ENCODE measurements at regions not wholly inside any gene's neighbourhood (a gene's known extent, or its start where the extent isn't known, plus 50 kb on each side); places are given as distances from the start of the nearest gene placed in this dataset.

DNA sequence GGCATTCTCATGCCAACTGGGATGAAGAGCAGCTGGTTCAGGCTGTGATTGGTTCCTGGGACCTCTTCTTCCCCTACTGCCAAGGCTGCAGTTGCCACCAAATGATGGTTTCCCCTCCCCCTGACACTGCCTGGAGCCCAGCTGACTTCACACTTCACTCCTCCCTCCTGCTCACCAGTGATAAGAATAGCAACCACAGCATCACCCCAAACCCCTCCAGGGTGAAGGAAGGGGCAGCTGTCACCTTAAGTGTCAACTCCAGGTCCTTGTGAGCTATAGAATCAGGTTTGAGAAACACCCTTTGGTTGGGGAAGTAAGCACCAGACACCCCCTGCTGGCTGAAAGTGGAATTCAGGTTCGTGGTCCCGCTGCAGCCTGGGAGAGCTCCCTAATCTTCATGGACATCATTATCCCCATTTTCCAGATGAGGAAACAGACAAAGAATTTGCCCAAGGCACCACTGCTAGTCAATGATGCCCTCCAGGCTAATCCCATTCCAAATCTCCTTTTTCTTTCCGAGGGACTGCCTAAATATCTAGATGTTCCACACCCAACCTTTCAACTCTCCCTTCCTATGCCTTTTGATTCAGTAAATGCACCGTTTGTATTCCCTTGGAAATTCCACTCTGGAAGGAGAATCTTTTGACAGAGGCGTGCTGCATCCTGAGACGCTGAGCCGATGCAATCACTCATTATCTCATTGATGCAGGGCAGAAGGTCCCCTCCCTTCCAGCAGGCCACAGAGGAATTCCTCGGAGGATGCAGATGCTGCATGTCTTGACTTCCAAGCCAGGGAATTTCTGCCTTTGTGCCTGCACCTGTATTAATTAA, 50.6 kb upstream of the UQCRFS1 start:
- DNase-seq (ENCODE audit: low read depth) = peak; percentile 29

DNA sequence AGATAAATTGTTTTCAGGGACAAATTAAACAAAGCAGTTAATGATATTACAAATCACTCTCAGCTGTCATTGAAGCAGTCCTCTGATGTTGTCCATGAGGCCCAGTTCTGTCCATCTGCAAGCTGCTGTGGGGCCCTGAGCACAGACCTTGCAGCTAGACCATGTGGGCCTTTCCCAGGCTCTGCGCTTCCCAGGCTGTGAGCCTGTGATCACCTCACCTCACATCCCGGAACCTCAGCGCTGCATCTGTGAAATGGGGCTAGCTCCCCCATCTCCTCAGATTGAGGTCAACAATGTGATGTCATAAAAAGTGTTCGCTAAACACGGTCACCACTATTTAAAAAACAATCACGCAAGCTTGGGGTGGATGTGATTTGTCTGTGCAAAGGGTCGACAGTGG, 51.9 kb upstream of the UQCRFS1 start:
- no peak for DNase-seq (ENCODE audit: low read depth)

DNA sequence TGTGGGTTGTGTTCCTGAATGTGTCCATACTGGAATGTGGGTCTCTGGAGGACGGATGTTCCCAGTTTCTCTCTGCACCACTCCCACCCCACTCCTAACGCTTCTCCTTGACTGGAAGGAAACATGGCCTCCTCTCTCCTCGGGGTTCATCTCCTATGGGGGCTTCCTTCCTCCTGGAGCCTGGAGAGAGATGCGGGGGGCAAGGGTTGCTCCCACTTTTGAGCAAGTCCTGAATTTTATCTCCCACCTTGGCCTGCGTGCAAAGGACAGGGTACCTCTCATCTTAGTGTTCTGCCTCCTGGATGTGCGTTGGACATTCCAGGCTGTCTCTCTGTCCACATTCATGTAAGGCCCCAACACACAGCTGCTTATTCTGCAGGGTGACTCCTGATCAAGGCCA, 52.5 kb upstream of the UQCRFS1 start:
- no peak for DNase-seq (ENCODE audit: low read depth)

DNA sequence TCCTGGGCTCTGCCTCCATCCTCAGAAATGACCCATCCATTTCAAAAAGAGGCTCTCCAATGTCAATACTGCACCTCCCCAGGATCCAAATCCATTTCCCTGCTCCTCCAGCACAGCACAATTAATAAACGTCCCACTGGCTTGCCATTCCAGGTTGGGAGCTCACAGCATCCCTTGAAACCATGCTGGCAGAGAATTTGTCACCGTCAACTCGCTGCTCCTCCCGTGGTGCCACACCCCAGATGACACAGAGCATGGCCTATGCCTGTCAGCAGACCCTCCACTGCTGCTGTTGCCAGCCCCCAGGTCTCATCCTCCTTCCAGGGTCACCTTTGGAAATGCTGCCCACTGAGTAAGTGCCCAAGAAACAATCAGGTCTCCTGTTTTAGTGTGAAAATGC, 53.0 kb upstream of the UQCRFS1 start:
- no peak for DNase-seq (ENCODE audit: low read depth)

DNA sequence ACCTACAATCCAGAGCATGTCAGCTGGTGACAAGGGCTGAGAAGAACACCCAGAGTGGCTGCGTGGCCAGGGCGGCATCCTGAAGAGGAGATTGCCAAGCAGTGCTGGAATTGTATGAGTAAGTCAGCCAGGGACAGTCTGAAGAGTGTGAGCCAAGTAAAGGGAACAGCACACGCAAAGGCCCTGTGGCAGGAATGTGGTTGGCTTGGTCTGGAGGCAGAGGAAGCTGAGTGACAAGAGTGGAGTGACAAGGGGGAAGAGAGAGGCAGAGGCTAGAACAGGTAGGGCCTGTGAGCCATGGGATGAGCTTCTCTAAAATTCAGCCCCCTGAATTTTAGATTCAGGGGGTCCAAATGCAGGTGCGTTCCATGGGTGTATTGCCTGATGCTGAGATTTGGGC, 53.7 kb upstream of the UQCRFS1 start:
- DNase-seq (ENCODE audit: low read depth) = no peak

DNA sequence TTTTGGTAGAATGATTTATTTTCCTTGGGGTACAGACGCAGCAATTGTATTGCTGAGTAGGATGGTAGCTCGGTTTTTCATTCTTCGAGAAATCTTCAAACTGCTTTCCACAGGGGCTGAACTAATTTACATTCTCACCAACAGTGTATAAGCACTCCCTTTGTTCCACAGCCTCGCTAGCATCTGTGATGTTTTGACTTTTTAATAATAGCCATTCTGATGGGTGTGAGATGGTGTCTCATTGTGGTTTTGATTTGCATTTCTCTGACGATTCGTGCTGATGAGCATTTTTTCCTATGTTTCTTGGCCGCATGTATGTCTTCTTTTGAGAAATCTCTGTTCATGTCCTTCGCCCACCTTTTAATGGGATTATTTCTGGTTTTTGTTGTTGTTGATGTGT, 54.8 kb upstream of the UQCRFS1 start:
- DNase-seq (ENCODE audit: low read depth) = no peak

DNA sequence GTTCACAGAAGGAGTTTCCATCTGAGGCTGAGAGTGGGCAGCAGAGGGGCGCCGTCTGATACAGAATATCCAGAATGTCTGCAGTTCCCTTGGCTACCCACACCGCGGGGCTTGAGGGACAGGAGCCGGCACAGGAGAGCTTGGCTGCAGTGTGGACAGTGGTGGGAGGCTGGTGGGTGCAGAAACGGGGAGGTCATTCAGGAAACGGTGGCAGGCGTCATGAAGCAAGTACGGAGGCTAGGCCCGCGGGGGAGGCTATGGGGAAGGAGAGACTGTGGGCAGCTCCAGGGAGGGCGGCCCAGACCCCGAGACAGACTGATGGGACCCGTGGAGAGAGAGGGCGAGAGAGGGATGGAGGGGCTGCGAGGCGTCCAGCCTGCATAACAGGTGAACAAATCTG, 55.2 kb upstream of the UQCRFS1 start:
- no peak for DNase-seq (ENCODE audit: low read depth)

DNA sequence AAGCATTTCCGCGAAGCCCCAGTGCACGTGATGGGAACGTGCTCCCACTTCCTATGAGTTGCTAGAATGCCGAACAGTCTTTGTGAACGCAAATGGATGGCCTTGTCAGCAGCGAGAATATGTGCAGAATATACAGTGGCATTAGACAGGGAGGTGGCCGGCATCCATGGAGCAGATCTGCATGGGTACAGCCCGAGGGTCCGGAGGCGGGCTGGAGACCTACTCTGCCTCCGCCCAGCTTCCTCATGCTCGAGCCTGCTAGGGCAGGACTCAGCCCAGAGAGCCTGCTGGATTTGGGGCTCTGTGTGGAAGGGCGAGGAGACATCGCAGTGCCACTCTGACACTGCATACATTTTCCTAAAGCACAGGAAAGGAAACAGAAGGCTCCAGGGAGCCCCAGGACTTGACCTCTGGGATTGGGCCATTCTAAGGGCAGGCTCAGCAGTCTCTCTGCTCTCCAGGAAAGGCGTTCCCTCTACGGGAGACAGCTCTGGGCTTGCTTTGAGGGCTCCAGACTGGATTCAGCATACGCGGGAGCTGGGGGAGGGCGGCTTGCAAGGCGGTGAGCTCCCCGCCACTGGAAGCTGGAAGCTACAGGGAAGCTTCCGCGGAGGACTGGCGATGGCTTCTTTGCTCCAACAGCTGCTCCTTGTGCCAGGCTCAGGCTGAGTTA, 55.9 kb upstream of the UQCRFS1 start:
- no peak for DNase-seq (ENCODE audit: low read depth)

DNA sequence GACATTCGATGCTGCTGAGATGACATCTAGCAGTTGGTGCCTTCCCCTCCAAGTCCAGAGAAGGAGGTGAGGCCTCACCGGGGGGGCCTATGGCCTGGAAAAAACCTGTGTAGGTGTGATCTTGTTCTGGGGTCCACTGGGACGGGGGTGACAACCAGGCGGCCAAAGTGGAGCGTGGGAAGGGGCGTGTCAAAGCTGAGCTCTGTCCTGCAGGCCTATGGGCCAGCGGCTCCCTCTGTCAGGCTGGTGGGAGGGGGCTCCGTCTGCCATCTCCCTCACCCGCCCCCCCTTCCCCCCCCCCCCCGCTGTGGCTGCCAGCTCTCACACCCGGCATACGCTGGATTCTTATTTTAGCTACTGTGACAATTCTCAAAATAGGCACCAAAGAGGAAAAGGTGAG, 56.7 kb upstream of the UQCRFS1 start:
- no peak for DNase-seq (ENCODE audit: low read depth)

DNA sequence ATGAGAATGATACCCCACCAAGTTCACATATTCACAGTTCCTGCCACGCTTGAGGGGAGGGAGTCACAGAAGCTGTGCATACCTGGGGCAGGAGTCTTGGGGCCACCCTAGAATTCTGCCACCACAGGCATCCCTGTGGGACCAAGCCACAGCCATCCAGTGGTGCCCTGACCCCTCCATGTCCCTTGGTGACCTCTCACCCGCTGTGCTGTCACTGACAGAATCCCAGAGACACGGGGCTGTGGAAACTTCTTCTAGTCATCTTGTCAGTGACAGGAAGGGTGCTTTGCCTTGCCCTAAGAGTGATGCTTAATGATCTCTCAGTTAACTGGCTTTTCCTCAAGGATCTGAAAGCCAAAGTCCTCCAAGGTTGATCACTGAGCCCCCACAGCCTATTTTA, 58.4 kb upstream of the UQCRFS1 start:
- no peak for DNase-seq (ENCODE audit: low read depth)

DNA sequence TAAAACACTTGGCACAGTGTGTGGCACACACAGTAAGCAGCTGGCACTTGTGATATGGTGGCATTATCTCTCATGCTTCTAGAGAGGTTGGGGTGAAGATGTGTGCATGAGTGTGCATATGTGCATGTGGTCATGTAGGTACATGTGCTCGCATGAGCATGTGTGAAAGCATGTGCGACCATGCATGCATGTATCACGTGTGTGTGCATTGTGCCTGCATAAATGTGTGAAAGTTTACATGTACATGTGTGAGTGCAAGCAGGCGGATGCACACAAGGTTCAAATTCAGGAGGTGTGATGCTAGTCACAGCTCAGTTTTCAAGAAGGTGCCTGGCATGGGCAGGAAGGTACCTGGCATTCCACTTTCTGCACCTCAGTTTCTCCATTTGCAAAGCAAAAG, 59.0 kb upstream of the UQCRFS1 start:
- no peak for DNase-seq (ENCODE audit: low read depth)

DNA sequence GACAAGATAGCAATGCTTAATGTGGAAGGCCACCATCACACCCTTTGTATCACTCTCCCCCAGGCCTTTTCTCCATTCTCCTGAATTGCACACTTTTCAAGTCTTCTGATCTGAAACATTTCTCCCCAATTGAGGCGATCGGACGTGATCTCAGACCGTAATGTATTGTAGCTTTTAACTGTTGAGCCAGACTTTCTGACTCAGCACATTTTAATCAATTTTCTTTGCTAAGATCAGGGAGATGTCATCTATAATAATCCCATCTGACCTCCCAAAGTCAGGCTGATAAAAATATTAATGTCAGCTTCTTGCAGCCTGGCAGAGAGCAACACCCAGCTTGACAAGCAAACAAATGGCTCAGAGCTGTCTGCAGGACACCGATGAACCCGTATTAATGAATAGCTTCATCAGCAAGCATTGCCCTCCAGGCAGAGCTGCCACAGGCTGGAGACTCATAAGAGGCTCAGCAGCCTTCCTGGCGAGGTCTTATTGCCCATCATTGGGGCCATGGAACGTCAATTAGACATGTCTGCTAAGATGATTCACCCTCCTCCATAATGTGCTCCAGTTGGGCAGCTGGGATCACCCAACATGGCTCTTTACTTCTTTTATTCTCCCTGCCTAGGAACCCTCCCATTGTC, 60.2 kb upstream of the UQCRFS1 start:
- DNase-seq (ENCODE audit: low read depth) = no peak

DNA sequence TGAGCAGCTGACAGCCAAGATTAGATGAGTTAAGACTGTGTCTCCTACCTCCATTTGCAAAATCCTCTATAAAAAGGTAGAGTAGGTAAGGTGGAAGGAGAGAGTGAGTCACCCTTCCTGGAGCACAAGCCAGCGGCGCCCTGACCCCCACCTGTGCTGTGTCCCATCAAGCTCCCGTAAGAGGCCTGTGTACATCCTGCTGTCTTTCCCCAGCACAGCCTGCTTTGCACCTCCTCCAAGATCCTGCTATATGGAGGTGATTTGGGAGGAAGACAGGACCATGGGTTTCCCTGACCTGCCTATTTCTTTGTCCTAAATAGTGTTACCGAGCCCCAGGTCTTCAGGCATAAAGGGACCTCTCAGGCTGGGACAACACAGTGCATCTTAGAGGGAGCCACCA, 62.3 kb upstream of the UQCRFS1 start:
- no peak for DNase-seq (ENCODE audit: low read depth)

DNA sequence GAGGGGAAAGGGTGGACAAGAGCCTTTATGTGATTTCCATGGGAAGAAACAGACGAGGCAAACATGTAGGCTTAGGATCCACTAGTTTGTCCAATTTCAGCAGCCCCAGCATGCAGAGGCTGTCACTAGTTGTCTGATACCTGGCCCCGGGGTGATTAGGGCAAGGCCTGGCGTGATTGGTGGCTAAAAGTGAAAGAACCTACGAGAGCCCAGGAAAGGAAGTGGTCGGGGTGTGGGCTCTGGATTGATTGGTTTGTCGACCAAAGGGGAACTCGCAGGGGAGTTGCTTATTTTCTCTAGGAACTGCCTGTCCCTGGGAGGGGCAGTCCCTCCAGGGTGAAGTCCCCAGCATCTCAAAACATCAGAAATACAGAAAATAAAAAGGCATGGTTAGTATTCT, 64.2 kb upstream of the UQCRFS1 start:
- peak; percentile 9 for DNase-seq (ENCODE audit: low read depth)

DNA sequence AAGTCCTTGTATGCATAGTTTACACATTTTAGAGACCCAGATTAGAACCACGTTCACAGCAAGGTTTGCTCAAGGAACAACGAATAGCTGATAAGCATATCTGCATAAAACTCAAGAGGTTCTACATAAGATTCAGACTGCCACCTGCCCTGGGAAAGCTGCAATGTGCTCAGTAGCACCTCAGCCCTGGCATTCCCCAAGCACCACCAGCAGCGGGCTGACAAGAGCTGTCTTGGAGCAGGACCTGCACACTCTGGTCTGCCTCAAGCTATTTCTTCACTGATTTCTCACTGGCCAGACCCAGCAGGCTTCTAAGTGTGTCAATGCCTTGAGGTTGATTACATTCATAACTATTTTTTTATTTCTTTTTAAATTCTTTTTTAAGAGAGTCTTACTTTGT, 65.8 kb upstream of the UQCRFS1 start:
- no peak for DNase-seq (ENCODE audit: low read depth)

DNA sequence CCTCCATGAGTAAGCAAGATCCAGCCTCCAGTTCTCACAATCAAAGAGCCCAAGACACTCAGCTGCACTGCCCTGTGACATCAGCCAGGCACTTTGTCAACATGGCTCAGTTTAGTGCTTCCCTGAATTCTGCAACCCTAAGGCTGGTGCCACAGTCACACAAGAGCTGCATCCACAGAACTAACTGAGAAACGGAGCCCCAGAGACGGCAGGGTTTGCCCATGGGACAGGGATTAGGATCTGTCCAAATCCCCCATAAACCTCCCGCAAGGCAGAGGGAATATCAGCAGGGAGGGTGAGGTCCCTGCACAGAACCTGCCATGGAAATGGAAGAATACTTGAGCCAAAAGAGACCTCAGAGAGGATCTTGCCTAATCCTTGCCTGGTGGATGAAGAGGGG, 70.4 kb upstream of the UQCRFS1 start:
- DNase-seq (ENCODE audit: low read depth) = no peak

DNA sequence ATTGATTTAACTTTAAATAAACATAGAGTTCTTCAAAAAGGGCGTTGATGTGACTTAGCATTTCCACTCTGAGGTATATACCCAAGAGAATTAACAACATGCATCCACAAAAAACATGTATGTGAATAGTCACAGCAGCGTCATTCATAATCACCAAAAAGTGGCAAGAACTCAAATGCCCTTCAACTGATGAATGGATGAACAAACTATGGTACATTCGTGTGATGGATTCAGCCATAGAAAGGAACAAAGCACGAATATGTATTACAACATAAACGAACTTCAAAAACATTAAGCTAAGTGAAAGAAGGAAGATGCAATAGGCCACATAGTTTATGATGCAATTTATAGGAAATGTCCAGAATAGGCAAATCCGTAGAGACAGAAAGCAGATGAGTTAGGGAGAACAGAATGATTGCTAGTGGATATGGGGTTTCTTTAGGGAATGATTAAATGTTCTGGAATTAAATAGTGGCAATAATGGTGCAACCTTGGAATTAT, 72.3 kb upstream of the UQCRFS1 start:
- DNase-seq (ENCODE audit: low read depth) = no peak

DNA sequence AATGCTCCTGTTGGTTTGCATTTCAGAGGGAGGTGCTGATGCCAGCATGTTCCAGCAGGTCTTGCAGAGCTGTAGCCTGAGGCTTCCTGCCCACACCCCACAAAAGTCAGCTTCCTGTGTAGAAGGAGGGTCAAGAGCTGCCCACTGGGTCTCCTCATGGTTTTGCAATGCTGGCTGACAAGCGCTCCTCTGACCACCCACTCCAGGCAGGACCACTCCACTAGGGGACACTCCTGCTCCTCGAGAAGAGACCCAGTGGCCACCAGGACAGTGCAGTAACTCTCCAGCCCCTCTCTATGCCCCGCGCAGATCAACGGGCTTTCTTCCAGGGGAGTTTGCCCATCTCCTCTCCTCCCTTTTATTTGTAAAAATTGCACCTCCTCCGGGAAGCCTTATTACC, 72.9 kb upstream of the UQCRFS1 start:
- DNase-seq (ENCODE audit: low read depth) = no peak

DNA sequence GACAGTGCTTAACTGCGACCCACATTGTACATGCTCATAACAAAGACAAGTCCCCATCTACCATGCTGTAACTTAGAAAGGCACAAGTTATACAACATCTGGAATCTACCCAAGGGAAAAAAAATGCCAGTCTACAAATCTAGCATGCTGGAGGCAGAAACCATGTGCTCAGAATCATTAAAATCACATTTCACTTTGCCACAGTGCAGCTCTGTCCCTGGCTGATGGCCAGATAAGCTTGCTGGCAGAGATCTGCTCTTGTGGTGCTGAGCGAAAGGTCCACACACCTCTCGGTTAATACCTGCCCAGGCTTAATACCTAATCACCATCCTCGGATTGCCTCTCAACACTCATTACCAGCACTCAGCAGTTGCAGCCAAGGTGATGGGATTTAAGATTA, 74.1 kb upstream of the UQCRFS1 start:
- no peak for DNase-seq (ENCODE audit: low read depth)

DNA sequence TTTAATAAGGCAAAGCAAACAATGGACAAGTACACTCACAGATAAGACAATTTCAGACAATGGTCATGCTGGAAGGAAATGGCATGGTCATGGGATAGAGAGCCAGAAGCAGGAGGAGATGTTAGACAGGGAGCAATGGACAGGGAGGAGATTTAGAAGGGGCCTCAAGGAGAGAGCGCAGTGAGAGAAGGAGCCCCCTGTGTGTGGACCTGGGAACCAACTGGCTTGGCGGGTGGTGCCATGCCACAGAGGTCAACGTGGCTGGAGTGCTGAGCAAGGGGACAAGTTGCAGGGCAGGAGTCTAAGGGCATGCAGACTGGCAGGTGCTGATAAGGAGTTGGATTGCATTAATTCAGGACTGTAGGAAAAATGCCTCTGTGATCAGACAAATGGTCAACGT, 75.3 kb upstream of the UQCRFS1 start:
- no peak for DNase-seq (ENCODE audit: low read depth)

DNA sequence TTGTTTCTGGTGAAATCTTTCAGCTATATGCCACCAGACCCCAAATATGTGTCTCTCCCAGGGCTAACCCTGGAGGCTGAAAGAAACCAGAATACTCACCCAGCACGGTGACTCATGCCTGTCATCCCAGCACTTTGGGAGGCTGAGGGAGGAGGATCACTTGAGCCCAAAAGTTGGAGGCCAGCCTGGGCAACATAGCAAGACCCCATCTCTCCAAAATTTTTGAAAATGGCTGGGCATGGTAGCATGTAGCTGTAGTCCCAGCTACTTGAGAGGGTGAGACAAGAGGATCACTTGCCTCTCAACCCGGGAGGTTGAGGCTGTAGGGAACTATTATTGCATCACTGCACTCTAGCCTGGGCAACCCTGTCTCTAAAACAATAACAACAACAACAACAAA, 76.1 kb upstream of the UQCRFS1 start:
- DNase-seq (ENCODE audit: low read depth) = no peak

DNA sequence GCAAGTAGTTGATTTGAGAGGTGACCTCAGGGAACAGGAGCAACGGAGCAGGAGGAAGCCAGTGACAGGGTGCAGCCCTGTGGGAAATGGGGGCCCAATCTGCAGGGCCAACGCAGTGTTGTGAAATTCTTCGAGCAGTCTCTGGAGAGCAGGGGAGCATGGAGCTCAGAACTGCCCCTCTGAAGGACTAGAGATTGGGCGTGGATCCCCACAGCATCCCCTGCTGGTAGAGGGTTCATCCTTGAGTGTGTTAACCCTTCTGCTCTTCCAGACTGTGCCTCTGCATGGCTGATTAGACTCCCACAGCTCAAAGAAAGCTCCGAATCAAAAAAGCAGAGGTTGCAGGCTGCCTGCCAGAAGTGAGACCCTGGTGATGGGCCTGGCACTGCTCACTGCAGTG, 77.9 kb upstream of the UQCRFS1 start:
- no peak for DNase-seq (ENCODE audit: low read depth)

DNA sequence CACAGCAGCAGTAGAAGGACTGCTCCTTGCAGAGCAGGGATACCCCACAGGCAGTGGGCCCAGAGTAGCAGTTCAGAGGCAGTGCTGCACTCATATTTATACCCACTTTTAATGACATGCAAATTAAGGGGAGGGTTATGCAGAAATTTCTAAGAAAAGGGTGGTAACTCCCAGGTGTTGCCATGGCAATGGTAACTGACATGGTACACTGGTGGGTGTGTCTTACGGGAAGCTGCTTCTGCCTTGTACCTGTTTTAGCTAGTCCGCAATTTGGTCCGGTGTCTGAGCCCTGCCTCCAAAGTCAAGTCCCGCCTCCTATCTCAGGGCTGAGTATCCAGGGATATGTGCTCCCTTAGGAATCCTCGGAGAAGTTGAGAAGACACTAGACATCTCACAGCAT, 79.2 kb upstream of the UQCRFS1 start:
- DNase-seq (ENCODE audit: low read depth) = no peak
